AG10803 (cell line): ENCODE measurements at regions not wholly inside any gene's neighbourhood (a gene's known extent, or its start where the extent isn't known, plus 50 kb on each side); places are given as distances from the start of the nearest gene placed in this dataset.

ENCODE experiments used
- DNase-seq: peaks from one replicate; pipeline ENCODE4 v3.0.0; 2010; ENCODE audit warnings: low read depth
- H3K4me3 ChIP-seq: 2 replicates; pipeline ENCODE4 v1.5.1; 2011; ENCODE audit warnings: mild to moderate bottlenecking, low read length, control low read depth
- TF ChIP-seq, protein P1 (sequence below): conservative IDR thresholded peaks from 2 replicates; pipeline ENCODE4 v1.5.1; 2011; ENCODE audit warnings: mild to moderate bottlenecking, low read length, control low read depth, inconsistent platforms

DNA sequence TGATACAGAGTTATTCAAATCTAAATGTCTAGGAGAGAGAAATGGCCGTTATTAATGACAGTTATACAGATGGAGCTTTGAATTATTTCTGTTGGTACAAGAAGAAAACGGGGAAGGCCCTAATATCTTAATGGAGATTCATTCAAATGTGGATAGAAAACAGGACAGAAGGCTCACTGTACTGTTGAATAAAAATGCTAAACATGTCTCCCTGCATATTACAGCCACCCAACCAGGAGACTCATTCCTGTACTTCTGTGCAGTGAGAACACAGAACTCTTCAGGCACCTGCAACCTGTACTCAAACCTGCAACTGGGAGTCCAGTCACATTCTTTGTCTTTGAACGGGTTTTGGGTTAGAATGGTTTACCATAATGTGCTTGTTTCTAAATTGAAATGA, 403.2 kb downstream of the DAD1 start:
- TF ChIP-seq, protein P1, sequence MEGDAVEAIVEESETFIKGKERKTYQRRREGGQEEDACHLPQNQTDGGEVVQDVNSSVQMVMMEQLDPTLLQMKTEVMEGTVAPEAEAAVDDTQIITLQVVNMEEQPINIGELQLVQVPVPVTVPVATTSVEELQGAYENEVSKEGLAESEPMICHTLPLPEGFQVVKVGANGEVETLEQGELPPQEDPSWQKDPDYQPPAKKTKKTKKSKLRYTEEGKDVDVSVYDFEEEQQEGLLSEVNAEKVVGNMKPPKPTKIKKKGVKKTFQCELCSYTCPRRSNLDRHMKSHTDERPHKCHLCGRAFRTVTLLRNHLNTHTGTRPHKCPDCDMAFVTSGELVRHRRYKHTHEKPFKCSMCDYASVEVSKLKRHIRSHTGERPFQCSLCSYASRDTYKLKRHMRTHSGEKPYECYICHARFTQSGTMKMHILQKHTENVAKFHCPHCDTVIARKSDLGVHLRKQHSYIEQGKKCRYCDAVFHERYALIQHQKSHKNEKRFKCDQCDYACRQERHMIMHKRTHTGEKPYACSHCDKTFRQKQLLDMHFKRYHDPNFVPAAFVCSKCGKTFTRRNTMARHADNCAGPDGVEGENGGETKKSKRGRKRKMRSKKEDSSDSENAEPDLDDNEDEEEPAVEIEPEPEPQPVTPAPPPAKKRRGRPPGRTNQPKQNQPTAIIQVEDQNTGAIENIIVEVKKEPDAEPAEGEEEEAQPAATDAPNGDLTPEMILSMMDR: no peak
- DNase-seq: no peak

DNA sequence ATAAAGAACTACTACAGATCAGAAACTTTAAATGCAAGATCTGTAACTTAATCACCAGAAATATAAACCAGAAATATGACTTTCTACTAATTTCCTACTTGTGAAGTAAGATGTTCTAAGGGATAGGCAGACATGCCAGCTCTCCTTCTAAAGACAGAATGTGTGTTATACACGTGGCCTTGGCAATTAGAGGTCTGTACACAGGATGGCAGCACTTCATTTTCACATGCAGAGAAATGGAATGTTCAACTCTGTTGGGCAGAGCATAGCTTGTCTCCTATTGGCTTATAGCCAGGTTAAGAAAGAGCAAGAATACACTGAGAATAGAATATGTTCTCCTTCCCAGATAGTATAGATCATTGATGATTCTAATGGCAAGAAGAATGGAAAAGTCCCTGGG, 403.8 kb downstream of the DAD1 start:
- TF ChIP-seq, protein P1: no peak
- no peak for DNase-seq
- no peak overlapping the region for H3K4me3 ChIP-seq

More for the DNA sequence above, 403.2 kb downstream of the DAD1 start:
- H3K4me3 ChIP-seq: no peak overlapping the region

DNA sequence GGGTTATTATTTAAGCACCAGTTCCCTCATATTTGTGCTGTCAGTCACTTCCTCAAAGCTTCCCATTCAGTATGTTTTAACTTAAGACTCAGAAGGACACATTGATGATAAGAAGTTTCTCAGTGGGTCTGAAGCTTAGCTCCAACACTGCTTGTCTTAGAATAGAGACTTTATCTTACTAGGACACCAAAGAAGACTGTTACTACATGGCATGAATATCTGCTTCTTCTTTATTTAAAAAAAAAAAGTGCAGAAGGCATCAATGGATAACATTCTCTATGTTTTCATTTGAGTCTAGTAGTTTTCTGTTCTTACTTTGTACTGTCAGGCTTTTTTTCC, 404.2 kb downstream of the DAD1 start:
- no peak overlapping the region for H3K4me3 ChIP-seq
- TF ChIP-seq, protein P1: no peak
- DNase-seq: no peak

DNA sequence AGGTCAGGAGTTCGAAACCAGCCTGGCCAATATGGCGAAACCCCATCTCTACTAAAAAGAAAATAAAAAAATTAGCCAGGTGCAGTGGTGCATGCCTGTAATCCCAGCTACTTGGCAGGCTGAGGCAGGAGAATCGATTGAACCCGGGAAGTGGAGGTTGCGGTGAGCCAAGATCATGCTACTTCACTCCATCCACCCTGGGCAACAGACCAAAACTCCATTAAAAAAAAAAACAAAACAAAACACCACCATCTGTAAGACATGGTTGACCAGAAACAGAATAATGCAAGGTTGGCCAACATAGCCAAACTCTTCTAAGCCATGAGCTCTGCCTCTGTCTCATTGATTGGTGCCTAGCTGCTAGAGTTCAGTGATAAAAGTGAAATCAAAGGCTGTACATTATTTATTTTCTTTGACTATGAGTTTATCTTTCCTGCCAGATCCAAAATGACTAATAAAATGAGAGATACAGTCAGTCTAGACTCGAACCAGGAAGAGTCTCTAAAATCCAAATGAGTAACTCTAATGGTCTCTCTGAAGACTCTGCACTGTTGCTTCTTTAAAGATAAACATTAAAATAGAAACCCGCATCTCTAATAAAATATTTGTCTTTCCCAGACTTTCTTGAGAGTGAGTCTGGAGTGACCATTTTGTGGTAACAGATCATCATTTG, 404.7 kb downstream of the DAD1 start:
- H3K4me3 ChIP-seq: no peak overlapping the region
- DNase-seq: no peak
- TF ChIP-seq, protein P1: no peak

DNA sequence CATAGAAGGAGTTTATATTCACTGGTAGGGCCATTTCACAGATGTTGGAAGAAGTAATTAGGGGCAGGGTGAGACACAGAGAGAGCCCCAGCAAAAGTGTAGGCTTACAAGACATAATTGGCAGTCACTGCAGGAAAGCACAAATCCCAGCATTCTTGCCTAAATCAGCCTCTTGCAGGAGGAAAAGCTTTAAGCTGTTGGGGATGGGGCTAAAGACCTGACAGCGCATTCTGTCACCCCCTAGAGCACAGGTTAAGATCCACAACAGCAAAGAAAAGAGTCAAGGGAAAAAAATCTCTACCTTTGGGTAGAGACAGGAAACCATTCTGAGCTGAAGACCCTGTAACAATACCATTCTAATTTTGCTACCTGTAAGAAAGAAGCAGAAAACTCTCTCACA, 409.0 kb downstream of the DAD1 start:
- TF ChIP-seq, protein P1: no peak
- H3K4me3 ChIP-seq: no peak overlapping the region
- DNase-seq: no peak

DNA sequence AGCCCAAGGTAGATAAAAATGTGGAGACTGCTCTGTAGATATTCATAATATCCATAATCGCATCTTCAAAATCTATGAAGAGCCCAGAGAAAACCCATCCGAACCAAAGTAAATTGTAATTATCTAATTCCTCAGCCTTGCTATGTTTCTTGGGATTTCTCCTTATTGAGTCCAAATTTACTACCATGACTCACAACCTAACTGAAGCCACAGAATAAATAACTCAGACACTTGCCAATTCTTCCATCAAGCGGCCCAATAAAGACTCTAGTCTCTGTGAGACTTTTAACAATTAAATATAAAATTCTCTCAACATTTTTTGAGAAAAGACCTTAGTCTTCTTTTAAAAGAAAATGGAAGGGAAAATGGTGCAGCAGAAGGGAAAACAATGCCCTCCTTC, 409.8 kb downstream of the DAD1 start:
- H3K4me3 ChIP-seq: no peak overlapping the region
- TF ChIP-seq, protein P1: no peak
- DNase-seq: no peak

DNA sequence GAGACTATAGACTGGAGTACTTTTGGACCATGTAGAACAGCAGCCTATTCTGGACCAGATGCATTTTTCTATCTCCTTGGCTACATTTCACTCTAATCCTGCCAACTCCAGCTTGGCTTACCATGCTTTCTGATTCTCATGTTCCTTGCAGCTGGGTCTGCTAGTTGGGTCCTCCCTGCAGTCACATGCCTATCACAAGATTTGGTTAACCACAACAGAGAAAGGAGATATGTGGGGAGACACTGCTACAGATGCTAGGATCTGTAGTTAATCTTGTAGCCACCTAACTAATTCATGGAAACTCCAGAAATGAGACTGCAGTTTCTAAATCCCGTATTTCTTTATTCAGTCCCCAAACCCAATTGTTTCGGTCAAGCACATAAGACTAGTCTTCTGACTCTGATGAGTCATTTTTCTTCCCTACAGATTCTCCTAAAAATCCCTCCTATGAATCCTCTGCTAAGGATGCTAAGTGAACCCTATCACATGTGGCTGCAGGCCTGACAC, 410.6 kb downstream of the DAD1 start:
- TF ChIP-seq, protein P1: no peak
- H3K4me3 ChIP-seq: no peak overlapping the region
- DNase-seq: no peak
